Adrenal gland (tissue), 9 donors: ENCODE measurements at regions not wholly inside any gene's neighbourhood (a gene's known extent, or its start where the extent isn't known, plus 50 kb on each side); places are given as distances from the start of the nearest gene placed in this dataset.

Experiments used
- DNase-seq, 7 donors: peaks; one replicate each; pipeline ENCODE4 v3.0.0-alpha.2; 2019 to 2020
- H3K27ac ChIP-seq, 5 donors: fragments of 200-600 bp; sonication (generic) in 4 of 5; 1 replicate in 3 of 5; 2 replicates in 2 of 5; pipeline versions ENCODE4 v1.5.1 to v1.8.0; 2016 to 2020; ENCODE audit warnings: mild to moderate bottlenecking in 1 of 5
- H3K27me3 ChIP-seq: fragments of 200-600 bp; 2 replicates; pipeline ENCODE4 v1.8.0; 2021
- H3K36me3 ChIP-seq, 2 donors: fragments of 200-600 bp; replicated peaks in 1 of 2; 1 replicate in 1 of 2; 2 replicates in 1 of 2; pipeline versions ENCODE4 v1.5.1 to v1.8.0; 2018 to 2022
- H3K4me1 ChIP-seq, 2 donors: fragments of 200-600 bp; replicated peaks in 1 of 2; 1 replicate in 1 of 2; 2 replicates in 1 of 2; pipeline versions ENCODE4 v1.5.1 to v1.8.0; 2018 to 2021
- H3K4me3 ChIP-seq, 4 donors: fragments of 200-600 bp; sonication (generic) in 3 of 4; one replicate each; pipeline ENCODE4 v1.5.1; 2016 to 2018
- H3K9me3 ChIP-seq, 3 donors: fragments of 200-600 bp; sonication (generic) in 1 of 3; replicated peaks in 1 of 3; 1 replicate in 2 of 3; 2 replicates in 1 of 3; pipeline versions ENCODE4 v1.5.1 to v1.8.0; 2016 to 2021
- POLR2A ChIP-seq, 2 donors: fragments of 450-650 bp; IDR thresholded peaks; one replicate each; pipeline ENCODE4 v1.6.1; 2017; ENCODE audit warnings: antibody characterized with exemption in 2 of 2, mild to moderate bottlenecking in 2 of 2, moderate library complexity in 1 of 2
- WGBS, 4 donors: extraction: QIAGEN DNeasy Blood & Tissue Kit in 2 of 4; methylation state at CpG; one replicate each; pipeline versions ENCODE4 v1.1.5 to v1.1.7; 2013 to 2017; 5-methylcytosine and 5-hydroxymethylcytosine counted together
- intact Hi-C, 2 donors: fragments of 100-400 bp; cut with DNase I; formaldehyde crosslinking; loops; one replicate each; pipeline versions ENCODE4 v1.14.1 to v1.15.0; 2022 to 2023
- TF ChIP-seq, protein P1 (sequence below), 6 experiments: fragments of 450-650 bp in 4 of 6; fragments of 200-600 bp in 2 of 6; sonication (generic) in 1 of 6; IDR thresholded peaks; 1 replicate in 5 of 6; 2 replicates in 1 of 6; pipeline versions ENCODE4 v1.5.1 to v1.8.0; 2016 to 2021; ENCODE audit warnings: antibody characterized with exemption in 6 of 6, mild to moderate bottlenecking in 2 of 6, moderate library complexity in 1 of 6
- donor health status: healthy with polysubstance abuse.
- donor health status: Bipolar disorder and iron deficiency.
- donor health status: DM: yes; HTN: yes; CAD: no.
- donor health status: DM: no; HTN: no; CAD: no.
- donor health status: DM: no; HTN: no; CAD: no.

DNA sequence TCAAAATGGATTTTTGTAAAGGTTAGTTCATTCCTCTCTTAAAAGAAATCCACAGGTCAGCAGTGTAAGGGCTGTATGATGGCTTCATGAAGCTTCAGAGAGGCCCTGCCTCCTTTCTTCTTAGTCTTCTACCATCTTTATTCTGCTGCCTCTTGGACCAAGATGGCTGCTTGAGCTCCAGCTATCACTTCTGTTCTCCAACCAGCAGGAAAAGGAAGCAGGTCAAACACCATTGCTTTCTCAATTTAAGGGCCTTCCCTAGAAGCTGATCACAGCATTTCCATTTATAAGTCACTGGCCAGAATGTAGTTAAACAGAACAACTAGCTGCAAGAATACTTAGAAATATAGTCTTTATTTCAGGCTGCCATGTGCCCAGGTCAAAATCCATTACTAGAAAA lies 336.8 kb upstream of the KLF3 start:
- no peak overlapping the region for H3K27ac ChIP-seq
- no peaks in the 10 kb centered on the region for H3K27me3 ChIP-seq
- TF ChIP-seq, protein P1, sequence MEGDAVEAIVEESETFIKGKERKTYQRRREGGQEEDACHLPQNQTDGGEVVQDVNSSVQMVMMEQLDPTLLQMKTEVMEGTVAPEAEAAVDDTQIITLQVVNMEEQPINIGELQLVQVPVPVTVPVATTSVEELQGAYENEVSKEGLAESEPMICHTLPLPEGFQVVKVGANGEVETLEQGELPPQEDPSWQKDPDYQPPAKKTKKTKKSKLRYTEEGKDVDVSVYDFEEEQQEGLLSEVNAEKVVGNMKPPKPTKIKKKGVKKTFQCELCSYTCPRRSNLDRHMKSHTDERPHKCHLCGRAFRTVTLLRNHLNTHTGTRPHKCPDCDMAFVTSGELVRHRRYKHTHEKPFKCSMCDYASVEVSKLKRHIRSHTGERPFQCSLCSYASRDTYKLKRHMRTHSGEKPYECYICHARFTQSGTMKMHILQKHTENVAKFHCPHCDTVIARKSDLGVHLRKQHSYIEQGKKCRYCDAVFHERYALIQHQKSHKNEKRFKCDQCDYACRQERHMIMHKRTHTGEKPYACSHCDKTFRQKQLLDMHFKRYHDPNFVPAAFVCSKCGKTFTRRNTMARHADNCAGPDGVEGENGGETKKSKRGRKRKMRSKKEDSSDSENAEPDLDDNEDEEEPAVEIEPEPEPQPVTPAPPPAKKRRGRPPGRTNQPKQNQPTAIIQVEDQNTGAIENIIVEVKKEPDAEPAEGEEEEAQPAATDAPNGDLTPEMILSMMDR (IDR thresholded peaks at IDR 0.05), result no peak
- TF ChIP-seq POLR2A (IDR thresholded peaks at IDR 0.05), result no peak
- intact Hi-C loops, result no loop called here
- no peaks in the 10 kb centered on the region for H3K36me3 ChIP-seq
- no peak overlapping the region for H3K4me3 ChIP-seq
- no peaks in the 10 kb centered on the region for H3K9me3 ChIP-seq
- DNase-seq, result no peak
- peaks cover 0 to 11% of the 10 kb centered on the region in 2 donors for H3K4me1 ChIP-seq

- Histone ChIP-seq H3K4me3 (no peak overlapping the region), H3K36me3 (no peaks in the 10 kb centered on the region), H3K4me1 (peaks cover 6 to 21% of the 10 kb centered on the region in 2 donors), H3K9me3 (no peaks in the 10 kb centered on the region), H3K27ac (no peak overlapping the region), H3K27me3 (no peaks in the 10 kb centered on the region)
- no peak for DNase-seq
- 57 to 77% (median 63%) methylated on average over 8 of the region's 8 CpGs for WGBS, 4 donors
- intact Hi-C loops, result no loop called here
- TF ChIP-seq, protein P1 (IDR thresholded peaks at IDR 0.05), result no peak
- TF ChIP-seq POLR2A (IDR thresholded peaks at IDR 0.05), result no peak
Measured at GRCh38 chr4:38328989-38329729, 334.8 kb upstream of the KLF3 start.

DNA sequence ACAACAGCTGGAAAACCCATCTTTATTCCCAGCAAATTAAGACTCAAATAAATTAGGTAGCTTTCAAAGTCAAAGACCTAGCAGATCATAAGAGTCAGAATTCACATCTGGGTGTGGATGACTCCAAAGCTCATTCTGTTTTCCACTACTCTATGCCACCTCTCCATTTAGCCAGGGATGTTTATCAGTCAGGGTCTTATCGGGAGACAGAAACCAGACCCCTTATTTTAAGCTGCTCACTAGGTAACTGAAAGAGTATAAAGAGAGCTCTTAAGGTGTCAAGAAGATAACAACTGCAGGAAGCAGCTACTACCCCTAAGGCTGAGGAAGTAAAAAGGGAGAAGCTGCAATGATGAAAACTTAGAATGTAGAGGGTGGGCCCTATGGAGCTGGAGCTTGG lies 333.7 kb upstream of the KLF3 start:
- Histone ChIP-seq H3K4me1 (peaks cover 6 to 27% of the 10 kb centered on the region in 2 donors), H3K9me3 (no peaks in the 10 kb centered on the region), H3K36me3 (no peaks in the 10 kb centered on the region), H3K27me3 (no peaks in the 10 kb centered on the region), H3K27ac (no peak overlapping the region), H3K4me3 (no peak overlapping the region)
- intact Hi-C loops, result no loop called here
- no peak for DNase-seq
- no peak for TF ChIP-seq POLR2A (IDR thresholded peaks at IDR 0.05)
- TF ChIP-seq, protein P1 (IDR thresholded peaks at IDR 0.05), result no peak
- 68 to 89% (median 78%) methylated on average over 1 of the region's 1 CpG for WGBS, 4 donors

DNA sequence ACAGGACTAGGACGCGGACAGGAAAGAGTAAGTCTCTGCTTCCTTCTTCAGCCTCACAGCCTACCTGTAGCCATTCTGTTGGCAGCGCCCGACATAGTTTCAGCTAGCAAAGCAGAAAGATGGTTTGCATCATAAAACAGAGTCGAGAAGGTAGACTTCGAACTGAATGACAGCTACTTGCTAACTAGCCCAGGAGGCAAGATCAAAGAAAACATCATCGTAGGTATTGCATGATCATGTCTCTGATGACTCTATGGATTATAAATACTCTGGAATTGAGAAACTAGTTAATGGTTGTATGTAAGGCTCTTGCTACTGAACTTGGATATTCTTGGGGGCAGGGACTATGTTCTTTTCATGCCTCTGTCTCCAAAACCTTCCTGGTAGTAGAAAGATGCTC lies 333.1 kb upstream of the KLF3 start:
- intact Hi-C loops, result no loop called here

More for the DNA sequence above, 333.1 kb upstream of the KLF3 start:
- no peak for DNase-seq
- no peaks in the 10 kb centered on the region for H3K9me3 ChIP-seq
- H3K4me1 ChIP-seq, result peaks cover 6 to 27% of the 10 kb centered on the region in 2 donors
- no peaks in the 10 kb centered on the region for H3K27me3 ChIP-seq
- WGBS, 4 donors, result 77 to 90% (median 88%) methylated on average over 7 of the region's 7 CpGs
- no peak overlapping the region for H3K4me3 ChIP-seq
- no peak overlapping the region for H3K27ac ChIP-seq
- TF ChIP-seq POLR2A (IDR thresholded peaks at IDR 0.05), result no peak
- TF ChIP-seq, protein P1 (IDR thresholded peaks at IDR 0.05), result no peak
- H3K36me3 ChIP-seq, result no peaks in the 10 kb centered on the region
